Stimulated activated naive CD8-positive, alpha-beta T cell treated with anti-CD3 and anti-CD28 coated beads, Interleukin-15, Interleukin-2, amounts not matched to agents 100 U/mL and 50 U/mL, for 24 hours (primary cell): ENCODE measurements at regions not wholly inside any gene's neighbourhood (a gene's known extent, or its start where the extent isn't known, plus 50 kb on each side); places are given as distances from the start of the nearest gene placed in this dataset.

ENCODE experiments used
- ATAC-seq: fragments of 150-1000 bp; cut with Tn5 transposase; one replicate; pipeline ENCODE4 v1.10.0; 2021
- DNase-seq: peaks from one replicate; pipeline ENCODE4 v3.0.0; 2021

DNA sequence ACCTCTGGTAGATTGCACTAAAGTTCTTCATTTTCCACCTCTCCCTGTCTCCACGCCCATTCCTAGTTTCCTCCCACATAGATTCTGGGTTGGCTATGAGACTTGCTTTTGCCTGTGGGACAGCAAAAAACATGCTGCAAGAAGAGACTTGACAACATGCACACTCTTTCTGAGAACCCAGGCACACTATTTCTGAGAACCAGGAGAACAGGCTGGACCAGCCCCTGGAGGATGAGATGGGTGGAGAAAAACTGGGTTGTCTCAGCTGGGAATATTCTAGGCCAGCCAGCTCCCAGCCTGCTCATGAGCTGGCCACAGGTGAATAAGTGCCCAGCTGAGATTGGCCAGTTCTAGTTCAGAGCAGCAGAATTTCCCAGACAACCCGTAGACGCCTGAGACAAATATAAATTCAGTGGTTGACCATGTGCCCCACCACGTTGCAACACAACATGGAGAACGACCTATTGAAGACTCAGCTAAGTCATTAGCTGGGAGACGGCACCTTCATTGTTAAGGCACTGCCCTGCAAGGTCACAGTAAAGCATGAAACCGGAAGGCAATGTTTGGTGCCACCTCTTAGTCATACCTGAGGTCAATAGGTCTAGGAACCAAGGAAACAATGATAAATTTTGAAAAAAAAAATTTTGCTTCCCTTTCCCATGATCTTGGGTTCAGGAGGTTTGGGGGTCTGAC is 92.7 kb upstream of the AKR1E2 start:
- ATAC-seq = peak; percentile 52
- DNase-seq = no peak

DNA sequence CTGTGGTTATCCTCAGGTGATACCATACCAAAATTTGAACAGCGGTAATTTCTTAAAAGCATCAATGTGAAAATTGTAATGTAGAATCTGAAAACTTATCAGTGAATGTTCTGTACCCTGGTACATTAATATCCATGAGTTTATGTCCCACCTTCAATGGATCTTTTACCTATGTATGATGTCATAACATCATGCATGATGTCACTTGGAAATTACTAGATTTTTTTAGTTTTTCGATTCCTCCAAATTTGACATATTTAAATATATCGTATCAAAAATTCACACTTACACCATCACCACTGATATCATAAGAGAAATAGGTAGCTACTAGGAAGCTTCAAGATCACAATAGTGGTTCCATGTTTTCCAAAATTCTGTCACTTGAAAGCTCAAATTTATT is 95.0 kb upstream of the AKR1E2 start:
- ATAC-seq (no peak), DNase-seq (no peak)

DNA sequence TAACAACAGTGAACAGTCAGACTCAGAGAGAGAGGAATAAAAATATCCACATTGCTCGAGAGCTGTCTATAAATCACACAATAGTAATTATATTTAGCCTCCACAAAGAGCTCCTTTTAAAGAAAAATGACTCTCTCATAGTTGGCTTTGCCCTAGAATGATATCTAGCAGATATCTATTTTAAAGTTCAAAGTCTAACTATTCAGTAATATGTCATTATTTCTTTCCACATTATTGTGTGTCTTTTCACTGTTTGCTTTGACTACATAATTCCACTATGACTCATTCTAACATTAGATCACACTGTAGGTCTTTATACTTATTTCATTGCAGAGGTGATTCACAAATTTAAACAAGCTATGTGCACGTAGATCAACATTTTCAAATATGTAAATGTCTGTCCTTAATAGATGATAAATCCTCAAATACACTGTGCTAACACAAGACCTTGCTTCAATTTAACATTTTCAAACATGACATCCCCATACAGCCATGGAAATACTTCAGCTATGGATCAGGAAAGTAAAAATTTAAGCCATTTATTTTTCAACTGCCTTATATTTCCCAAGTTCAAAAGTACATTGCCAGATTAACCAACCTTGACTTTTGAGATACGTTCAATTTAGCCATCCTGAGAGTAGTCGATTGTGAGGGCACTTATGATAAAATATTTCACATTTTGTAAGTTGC is 99.9 kb upstream of the AKR1E2 start:
- peak; percentile 82 for ATAC-seq
- no peak for DNase-seq

DNA sequence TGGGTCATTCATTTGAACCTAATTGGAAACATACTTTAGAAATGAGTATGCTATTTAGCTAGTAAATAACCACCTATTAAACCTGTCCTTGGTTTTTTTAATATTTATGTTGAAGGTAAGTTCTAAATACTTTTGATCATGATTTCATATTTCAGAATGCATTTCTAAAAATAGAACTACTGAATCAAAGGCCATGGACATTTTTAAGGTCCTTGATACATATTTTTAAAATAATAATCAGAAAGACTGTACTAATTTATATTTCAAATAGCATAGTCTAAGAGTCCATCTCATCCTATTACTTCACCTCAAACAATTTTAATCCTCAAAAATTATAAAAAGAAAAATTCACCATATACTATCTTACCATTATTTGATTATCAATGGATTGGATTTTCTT is 102.1 kb upstream of the AKR1E2 start:
- no peak for ATAC-seq
- no peak for DNase-seq

GRCh38 chr10:4721999-4722753 is 103.8 kb upstream of the AKR1E2 start:
- ATAC-seq (no peak), DNase-seq (no peak)

DNA sequence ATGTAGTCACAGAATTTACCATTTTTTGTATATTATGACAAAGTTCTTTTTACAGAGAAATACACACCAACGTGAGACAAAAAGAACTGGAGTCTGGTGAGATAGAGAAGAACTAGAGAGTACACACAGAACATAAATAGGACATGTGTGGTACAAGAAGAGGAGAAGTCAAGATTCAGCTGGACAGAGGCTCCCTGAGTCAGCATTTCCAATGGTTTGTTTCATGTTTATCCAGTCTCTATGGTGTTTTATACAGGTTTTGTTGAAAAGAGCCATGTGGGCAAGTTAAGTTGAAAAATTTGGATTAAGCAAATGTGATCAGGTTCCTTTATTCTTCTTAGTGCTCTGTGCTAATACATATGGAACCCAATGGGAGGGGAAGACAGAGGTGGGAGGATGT is 105.5 kb upstream of the AKR1E2 start:
- no peak for ATAC-seq
- DNase-seq = no peak

DNA sequence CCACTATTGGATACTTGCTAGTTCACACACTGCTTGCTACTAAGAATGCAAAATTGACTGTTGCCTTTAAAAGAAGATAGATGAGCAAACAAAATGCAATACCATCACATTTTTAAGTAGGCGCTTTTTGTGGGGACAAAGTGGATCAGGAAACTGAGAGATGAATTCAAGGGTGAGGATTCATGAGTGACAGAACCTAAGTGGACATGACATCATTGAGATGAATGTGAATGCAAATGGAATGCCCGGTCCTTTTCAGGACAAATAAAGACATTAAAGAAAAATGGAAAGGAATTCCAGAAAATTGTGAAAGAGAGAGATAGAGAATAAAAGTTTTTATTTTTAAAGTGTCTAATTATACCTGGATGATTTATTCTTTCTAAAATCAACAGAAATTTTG is 106.3 kb upstream of the AKR1E2 start:
- DNase-seq = no peak
- ATAC-seq = no peak

GRCh38 chr10:4719036-4719435 is 107.0 kb upstream of the AKR1E2 start:
- ATAC-seq (no peak), DNase-seq (no peak)

GRCh38 chr10:4718544-4718943 is 107.5 kb upstream of the AKR1E2 start:
- no peak for DNase-seq
- no peak for ATAC-seq

GRCh38 chr10:4717670-4718069 is 108.3 kb upstream of the AKR1E2 start:
- DNase-seq (no peak), ATAC-seq (no peak)

GRCh38 chr10:4710858-4711257 is 115.1 kb upstream of the AKR1E2 start:
- ATAC-seq = no peak
- no peak for DNase-seq

- no peak for ATAC-seq
- peak; percentile 33 for DNase-seq
Observed at GRCh38 chr10:4708123-4708759, 117.8 kb upstream of the AKR1E2 start.

DNA sequence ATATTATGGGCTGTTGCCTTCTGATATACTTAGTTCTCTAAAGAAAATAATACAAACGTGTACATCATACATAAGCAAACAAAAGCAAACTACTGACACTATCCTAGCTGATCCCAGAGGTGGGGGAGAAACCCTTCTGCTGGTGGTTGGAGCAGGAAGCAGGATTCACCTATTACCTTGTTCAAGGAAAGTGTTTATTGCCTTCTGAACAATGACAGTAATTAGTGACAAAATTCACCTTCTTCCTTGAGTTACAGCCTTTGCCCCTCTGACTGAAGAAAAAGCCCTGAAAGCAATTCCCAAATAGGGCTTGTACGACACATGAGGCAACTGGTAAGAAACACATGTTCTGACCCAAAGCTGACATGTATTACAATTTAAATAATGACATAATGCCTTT is 118.8 kb upstream of the AKR1E2 start:
- no peak for DNase-seq
- no peak for ATAC-seq

DNA sequence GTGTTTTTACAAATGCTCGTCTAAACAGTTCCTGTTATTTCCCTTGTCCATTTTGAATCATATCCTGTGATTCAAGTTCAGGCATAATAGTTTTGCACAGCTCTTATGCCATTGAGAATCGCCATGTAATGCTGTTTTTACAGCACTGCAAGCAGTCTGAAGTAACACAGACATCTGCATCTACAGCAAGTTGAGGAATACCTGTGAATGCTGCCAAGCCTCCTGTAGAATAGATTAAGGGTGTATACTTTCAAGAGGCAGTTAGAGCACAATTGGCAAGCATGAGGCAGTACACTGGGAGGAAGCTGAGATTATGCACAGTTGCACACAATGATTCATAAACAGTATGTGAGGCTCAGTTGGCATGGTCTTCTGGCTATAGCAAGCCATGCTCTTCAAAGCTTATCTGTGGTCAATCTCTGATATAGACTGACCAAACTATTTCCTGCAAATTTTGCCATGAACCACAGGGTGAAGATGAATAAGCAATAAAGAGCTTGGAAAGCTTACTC is 121.9 kb upstream of the AKR1E2 start:
- ATAC-seq (no peak), DNase-seq (no peak)

DNA sequence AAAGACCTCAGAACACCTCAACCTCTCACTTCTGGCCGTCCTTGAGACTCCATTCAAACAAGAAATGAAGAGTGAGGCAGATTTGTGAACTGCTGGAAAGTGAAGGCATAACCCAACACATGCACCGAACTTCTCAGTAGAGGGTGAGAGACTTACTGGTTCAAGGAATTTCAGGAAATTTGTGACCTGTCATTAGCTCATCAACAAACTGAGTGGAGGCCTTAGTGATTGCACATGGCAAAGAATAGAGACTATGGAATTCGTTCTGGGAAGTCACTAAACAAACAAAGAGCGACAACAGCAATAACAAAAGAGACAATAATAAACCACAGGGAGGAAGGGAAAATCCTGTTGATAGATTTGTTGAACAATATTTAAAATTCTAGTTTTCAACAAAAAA is 125.0 kb upstream of the AKR1E2 start:
- no peak for DNase-seq

GRCh38 chr10:4699950-4700730 is 125.9 kb upstream of the AKR1E2 start:
- no peak for ATAC-seq
- DNase-seq = no peak

More for the DNA sequence above, 125.0 kb upstream of the AKR1E2 start:
- ATAC-seq = no peak

- DNase-seq = no peak
- ATAC-seq = no peak
Observed at GRCh38 chr10:4698075-4698474, 127.9 kb upstream of the AKR1E2 start.

- DNase-seq = no peak
- no peak for ATAC-seq
Observed at GRCh38 chr10:4696186-4696585, 129.8 kb upstream of the AKR1E2 start.

DNA sequence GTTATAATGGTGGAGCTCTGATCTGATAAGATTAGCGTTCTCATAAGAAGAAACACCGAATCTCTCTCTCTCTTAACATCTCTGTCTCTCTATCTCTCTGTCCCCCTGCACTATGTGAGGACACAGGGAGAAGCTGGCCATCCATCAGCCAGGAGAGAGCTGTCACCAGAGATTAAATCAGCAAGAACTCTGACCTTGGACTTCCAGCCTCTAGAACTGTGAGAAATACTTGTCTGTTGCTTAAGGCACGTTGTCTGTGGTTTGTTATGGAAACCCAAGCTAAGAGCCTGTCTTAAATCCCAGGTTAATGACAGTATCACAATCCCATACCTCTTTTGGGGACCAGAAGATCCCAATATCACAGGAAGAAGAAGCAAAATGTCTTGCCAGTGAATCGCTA is 132.0 kb upstream of the AKR1E2 start:
- no peak for ATAC-seq
- DNase-seq = no peak

DNA sequence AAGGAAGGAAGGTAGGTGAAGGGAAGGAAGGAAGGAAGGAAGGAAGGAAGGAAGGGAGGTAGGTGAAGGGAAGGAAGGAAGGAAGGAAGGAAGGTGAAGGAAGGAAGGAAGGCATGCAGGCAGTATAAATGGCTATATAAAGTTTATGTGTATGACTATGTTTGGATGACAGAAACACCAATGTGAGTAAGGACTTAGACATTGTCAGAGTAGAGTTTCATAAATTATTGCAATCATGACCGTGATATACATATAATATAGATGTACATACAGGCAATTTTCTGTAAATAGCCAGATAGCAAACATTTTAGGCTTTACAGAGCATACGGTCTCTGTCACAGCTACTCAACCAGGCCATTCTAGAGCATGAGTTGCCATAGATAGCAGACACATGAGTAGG is 133.8 kb upstream of the AKR1E2 start:
- DNase-seq (no peak), ATAC-seq (no peak)

GRCh38 chr10:4691776-4692175 is 134.2 kb upstream of the AKR1E2 start:
- no peak for ATAC-seq
- no peak for DNase-seq

GRCh38 chr10:4691301-4691700 is 134.7 kb upstream of the AKR1E2 start:
- no peak for ATAC-seq
- DNase-seq = no peak
